HL-60 (cell line): ENCODE measurements at regions not wholly inside any gene's neighbourhood (a gene's known extent, or its start where the extent isn't known, plus 50 kb on each side); places are given as distances from the start of the nearest gene placed in this dataset.
"Not testable (repeated sequence)": the region's sequence is repeated elsewhere in the genome, so short reads cannot be mapped to it uniquely, and the experiment has no call there.

Experiments
- DNase-seq, 2 experiments: peaks; one replicate each; pipeline ENCODE4 v3.0.0-alpha.2; 2010 to 2020; ENCODE audit warnings: low read depth in 1 of 2, low spot score in 1 of 2
- H3K27ac ChIP-seq: fragments of 250-450 bp; sonication (Bioruptor Pico); replicated peaks from 2 replicates; pipeline ENCODE4 v1.5.1; 2020; ENCODE audit warnings: mild to moderate bottlenecking, moderate library complexity
- H3K27me3 ChIP-seq: fragments of 250-450 bp; sonication (Bioruptor Pico); 2 replicates; pipeline ENCODE4 v1.5.1; 2021; ENCODE audit warnings: mild to moderate bottlenecking, moderate library complexity; ENCODE audit not compliant: insufficient read depth, poor library complexity, severe bottlenecking
- H3K4me3 ChIP-seq: replicated peaks from 2 replicates; pipeline ENCODE4 v1.5.1; 2011; ENCODE audit warnings: mild to moderate bottlenecking, control low read depth, low read length; ENCODE audit not compliant: insufficient read depth
- CTCF ChIP-seq: IDR thresholded peaks from one replicate; pipeline ENCODE4 v1.5.1; 2011; ENCODE audit warnings: low read length, control low read depth, inconsistent platforms; ENCODE audit not compliant: insufficient read depth
- GABPA ChIP-seq: IDR thresholded peaks from 2 replicates; pipeline ENCODE4 v1.6.1; 2012; ENCODE audit warnings: low read depth
- POLR2AphosphoS5 ChIP-seq: IDR thresholded peaks from 2 replicates; pipeline ENCODE4 v1.6.1; 2012; ENCODE audit warnings: low read depth
- REST ChIP-seq: IDR thresholded peaks from 2 replicates; pipeline ENCODE4 v1.6.1; 2012; ENCODE audit warnings: low read depth; ENCODE audit not compliant: insufficient replicate concordance
- SPI1 ChIP-seq: IDR thresholded peaks from 2 replicates; pipeline ENCODE4 v1.6.1; 2012; ENCODE audit warnings: low read depth, mild to moderate bottlenecking, borderline replicate concordance

- TF ChIP-seq SPI1 (no peak), GABPA (no peak), REST (no peak), POLR2AphosphoS5 (no peak), CTCF (no peak)
- DNase-seq = no peak
Measured at GRCh38 chr13:86608701-86609100, 809.5 kb upstream of the SLITRK6 start.

GRCh38 chr13:86633346-86633745 lies 834.1 kb upstream of the SLITRK6 start:
- Histone ChIP-seq H3K4me3 (no peak overlapping the region), H3K27ac (no peak overlapping the region), H3K27me3 (no peaks in the 10 kb centered on the region)
- no peak for DNase-seq
- TF ChIP-seq GABPA (no peak), SPI1 (no peak), REST (no peak), CTCF (no peak), POLR2AphosphoS5 (no peak)

More at GRCh38 chr13:86608701-86609100, 809.5 kb upstream of the SLITRK6 start:
- no peak overlapping the region for H3K27ac ChIP-seq
- H3K27me3 ChIP-seq = no peaks in the 10 kb centered on the region
- H3K4me3 ChIP-seq = no peak overlapping the region

- H3K27ac ChIP-seq = peak overlapping the region; percentile 23; the same call in 1 of the 2 replicates
- peak in 1 of 2 experiments; percentile 75 for DNase-seq
- peak; percentile 3; the same call in 1 of the 2 replicates for TF ChIP-seq SPI1
- H3K27me3 ChIP-seq, H3K4me3 ChIP-seq: not testable (repeated sequence)
Measured at GRCh38 chr13:86651171-86651570, 852.0 kb upstream of the SLITRK6 start.

GRCh38 chr13:86653009-86653408 lies 853.8 kb upstream of the SLITRK6 start:
- no peaks in the 10 kb centered on the region for H3K27me3 ChIP-seq
- H3K4me3 ChIP-seq = no peak overlapping the region
- no peak for TF ChIP-seq SPI1
- no peak for TF ChIP-seq REST
- no peak for TF ChIP-seq POLR2AphosphoS5
- no peak for TF ChIP-seq CTCF
- no peak for TF ChIP-seq GABPA
- DNase-seq = no peak
- H3K27ac ChIP-seq = no peak overlapping the region
